RPMI7951 (cell line): ENCODE measurements at regions not wholly inside any gene's neighbourhood (a gene's known extent, or its start where the extent isn't known, plus 50 kb on each side); places are given as distances from the start of the nearest gene placed in this dataset.

Source experiments
- DNase-seq: peaks from one replicate; pipeline ENCODE4 v3.0.0-alpha.2; 2012; ENCODE audit warnings: low read depth

- no peak for DNase-seq
These were observed 51.2 kb upstream of the PROX1 start for GRCh38 chr1:213936571-213936970.
